IPS-NIHi7 (cell line): ENCODE measurements at regions not wholly inside any gene's neighbourhood (a gene's known extent, or its start where the extent isn't known, plus 50 kb on each side); places are given as distances from the start of the nearest gene placed in this dataset.

Source experiments
- DNase-seq: peaks from one replicate; pipeline ENCODE4 v3.0.0; 2012; ENCODE audit warnings: mixed read lengths; ENCODE audit errors: extremely low spot score

DNA sequence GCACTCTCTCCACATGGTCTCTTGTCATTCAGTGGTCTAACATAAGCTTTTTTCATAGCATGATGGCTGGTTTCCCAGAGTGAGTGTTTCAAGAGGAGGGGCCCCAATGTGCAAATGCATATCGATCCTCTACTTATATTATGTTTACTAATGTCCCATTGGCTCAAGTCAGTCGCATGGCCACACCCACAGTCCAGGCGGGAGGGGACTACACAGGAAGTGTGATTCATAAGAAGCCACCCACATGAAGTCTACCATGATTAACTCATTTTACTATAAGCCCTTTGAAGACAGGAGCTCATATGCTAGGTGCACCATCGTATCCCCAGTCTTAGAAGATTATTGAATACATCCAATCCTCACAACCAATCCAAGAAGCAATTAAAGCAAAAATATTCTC lies 89.5 kb upstream of the ISX start:
- DNase-seq, result no peak

DNA sequence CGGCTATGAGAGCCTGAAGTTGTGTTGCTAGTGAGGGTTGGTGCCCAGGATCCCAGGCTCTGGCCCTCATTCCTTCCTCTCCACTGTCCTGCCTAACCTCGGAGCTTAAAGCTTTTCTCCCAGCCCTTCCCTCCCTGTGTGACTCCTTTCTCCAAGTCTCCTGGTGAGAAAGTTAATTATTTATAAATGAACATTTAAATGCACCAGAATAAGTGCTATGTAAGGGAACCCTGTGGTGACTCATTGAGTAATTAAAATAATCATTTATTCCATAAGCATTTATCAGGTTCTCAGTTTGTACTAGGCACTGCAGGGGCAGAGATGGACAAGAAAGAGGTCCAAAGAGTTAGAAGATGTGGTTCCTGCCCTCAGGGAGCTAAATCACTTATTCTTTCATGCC lies 89.1 kb upstream of the ISX start:
- no peak for DNase-seq

DNA sequence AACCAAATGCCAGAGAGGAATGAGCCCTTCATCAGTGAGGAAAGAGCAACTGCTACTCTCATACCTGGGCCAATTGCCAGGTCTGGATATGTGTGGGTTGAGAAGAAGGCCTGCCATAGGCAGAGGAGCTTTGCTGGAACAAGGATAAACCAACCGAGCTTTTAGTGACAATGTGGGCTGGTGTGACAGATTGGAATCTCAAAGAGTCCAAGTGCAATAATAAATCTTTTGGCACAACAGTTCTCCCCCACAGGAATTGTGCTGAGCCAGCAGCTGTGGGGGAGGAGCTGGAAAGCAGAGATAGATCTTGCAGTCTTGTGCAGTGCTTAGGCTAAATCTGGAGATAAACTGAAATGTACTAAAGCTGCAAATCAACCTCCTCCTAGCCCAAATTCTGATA lies 79.4 kb upstream of the ISX start:
- no peak for DNase-seq

DNA sequence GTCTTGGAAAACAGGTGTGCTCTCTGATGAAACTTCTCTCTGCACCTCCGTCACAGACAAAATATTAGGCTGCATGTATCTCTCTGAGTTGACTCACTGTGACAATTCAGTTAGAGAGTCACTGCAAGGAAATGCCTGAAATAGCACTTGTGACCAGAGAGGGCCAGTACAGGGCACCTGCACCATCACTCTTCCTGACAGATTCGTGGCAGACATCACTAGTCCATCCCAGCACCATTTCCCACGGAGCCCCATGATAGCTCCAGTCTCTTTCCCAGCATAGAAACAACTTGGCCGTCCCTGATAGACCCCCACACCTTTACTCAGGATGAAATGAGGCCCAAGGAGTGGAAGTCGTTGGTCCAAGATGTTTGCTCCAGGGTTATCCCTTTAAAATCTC lies 73.3 kb upstream of the ISX start:
- no peak for DNase-seq

DNA sequence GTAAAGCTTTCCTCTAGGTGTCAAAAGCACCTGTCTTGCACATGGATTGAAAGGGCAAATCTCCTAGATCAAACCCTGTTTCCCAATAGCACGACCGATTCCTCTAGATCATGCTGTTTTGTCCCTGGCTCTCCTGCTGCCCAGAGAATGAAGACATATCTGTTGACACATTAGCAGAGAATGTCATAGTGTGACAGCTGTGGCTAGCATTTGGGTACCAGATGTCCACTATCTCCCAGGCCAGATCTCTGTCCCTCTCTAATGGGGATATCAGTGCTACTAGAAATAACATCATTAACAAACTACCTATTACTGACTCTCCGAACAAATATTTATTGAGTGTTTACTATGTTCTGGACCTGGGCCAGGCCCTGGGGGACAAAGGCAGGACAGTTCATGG lies 72.4 kb upstream of the ISX start:
- DNase-seq, result no peak

DNA sequence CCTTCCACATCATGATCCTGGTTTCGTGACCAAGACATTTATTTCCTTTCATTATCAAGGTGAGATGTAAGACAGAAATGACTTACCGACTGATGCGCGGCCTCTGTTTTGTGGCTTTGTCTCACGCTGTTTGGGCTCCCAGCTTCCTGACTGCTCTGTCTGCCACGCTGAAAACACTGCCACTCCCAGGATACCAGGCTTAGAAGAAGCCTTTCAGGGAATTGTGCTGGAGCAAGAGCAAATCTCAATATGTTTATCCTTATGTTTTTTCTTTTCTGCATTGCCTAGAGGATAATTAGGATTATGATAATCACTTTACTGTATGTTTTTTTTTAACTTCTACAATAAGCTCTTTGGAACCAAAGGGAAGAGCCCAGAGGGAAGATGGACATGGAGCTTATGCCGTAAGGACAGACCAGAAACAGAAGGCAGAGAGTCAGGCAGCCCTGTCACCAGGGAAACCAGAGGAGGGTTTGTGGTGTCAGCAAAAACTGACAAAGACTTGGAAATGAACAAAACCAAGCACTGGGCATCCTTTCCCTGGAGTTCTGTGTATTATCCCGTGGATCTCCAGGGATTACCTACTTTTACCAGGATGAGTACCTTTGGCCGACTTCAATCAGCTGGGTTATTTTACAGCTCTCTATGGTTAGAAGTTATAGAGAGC lies 68.2 kb upstream of the ISX start:
- DNase-seq, result no peak

DNA sequence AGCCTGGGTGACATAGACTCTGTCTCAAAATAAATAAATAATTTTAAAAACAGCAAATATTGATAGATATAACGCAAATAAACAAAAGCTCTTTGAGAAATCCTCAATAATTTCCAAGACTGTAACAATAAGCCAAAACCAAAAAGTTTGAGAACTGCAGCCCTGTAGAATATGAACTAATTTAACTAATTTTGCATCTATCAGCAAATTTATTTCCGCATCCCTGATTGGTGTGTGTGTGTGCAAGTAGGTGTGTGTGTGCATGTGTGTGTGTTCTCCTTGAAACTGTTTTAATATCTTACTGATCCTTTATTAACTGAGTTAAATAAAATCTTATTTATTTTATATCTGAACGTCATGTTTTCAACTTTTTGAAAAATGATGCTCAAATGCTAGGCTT lies 67.0 kb upstream of the ISX start:
- no peak for DNase-seq

DNA sequence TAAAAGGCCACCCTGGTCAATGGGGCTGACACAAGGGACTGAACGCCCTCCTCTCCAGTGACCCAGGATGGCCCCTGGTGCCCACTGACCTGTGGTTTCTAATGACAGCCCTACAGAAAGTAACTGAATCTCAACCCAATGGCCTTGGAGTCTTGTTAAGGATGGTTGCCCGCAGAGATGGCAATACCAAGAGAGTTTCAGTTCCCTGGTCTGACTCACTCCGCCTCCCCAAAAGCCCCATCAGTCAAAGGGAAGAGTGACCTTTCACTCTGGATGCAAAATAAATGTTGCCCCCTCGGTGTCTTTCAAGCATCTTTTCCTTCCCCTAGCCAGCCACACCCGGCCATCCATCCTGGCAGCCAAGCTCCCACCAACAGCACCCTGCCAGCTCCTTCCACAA lies 57.7 kb upstream of the ISX start:
- no peak for DNase-seq

DNA sequence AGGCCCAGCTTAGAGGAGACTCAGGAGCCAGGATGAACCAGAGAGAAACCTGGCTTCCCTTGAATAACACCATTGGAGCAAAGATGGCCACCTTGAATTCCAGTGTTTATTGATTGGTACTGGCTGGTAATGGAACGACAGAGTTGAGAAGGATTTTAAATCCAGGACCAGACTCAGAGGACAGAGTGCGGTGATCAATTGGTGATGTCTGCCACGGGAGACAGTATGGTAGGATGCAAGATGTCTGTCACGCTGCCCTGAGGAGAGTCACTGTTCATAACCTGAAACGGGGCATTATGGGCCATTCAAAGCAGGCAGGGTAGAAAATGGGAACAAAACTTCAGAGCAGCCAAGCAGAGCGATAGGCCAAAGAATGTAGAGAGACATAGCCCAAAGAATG lies 55.4 kb upstream of the ISX start:
- no peak for DNase-seq

DNA sequence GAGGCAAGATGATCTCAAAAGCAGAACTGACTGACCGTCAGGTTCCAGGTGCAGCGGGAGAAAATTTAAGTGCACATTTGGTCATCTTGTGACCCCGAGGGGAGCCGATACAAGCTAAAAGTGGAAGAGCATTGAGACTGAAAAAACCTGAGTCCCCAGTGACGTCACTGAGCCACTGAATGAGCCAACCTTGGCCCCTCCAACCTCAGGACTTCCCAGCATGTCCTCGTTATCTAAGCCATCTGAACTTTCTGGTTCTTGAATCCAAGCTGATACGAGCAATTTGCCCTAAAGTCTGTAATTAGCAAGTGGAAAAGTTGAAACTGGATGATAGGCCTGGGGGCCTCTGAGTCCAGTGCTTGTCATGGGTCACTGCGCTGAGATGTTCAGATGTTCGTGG lies 51.1 kb upstream of the ISX start:
- DNase-seq, result no peak
